PC-3 (cell line): ENCODE measurements at regions not wholly inside any gene's neighbourhood (a gene's known extent, or its start where the extent isn't known, plus 50 kb on each side); places are given as distances from the start of the nearest gene placed in this dataset.

ENCODE experiments used
- CTCF ChIP-seq: fragments of 300-600 bp; sonication (generic); conservative IDR thresholded peaks from 2 replicates; pipeline ENCODE4 v1.5.1; 2017; ENCODE audit warnings: antibody characterized with exemption, low read depth, mild to moderate bottlenecking, low read length
- EZH2 ChIP-seq: fragments of 300-600 bp; sonication (generic); IDR thresholded peaks from one replicate; pipeline ENCODE4 v1.6.1; 2017; ENCODE audit warnings: antibody characterized with exemption, mild to moderate bottlenecking, low read length; ENCODE audit not compliant: unreplicated experiment

GRCh38 chr19:31139871-31140505 is 209.2 kb downstream of the TSHZ3 start:
- TF ChIP-seq CTCF = no peak
- no peak for TF ChIP-seq EZH2
